Loucy (cell line): ENCODE measurements at regions not wholly inside any gene's neighbourhood (a gene's known extent, or its start where the extent isn't known, plus 50 kb on each side); places are given as distances from the start of the nearest gene placed in this dataset.

Experiments
- H2AFZ ChIP-seq: fragments of 200-600 bp; sonication (generic); 2 replicates; pipeline ENCODE4 v1.6.0; 2016; ENCODE audit warnings: antibody characterized with exemption, mild to moderate bottlenecking, low read length, moderate library complexity
- H3F3A ChIP-seq: fragments of 200-600 bp; 2 replicates; pipeline ENCODE4 v1.6.0; 2016; ENCODE audit warnings: antibody characterized with exemption, low read depth, mild to moderate bottlenecking
- H3K27me3 ChIP-seq: fragments of 200-600 bp; sonication (generic); 2 replicates; pipeline ENCODE4 v1.6.1; 2014; ENCODE audit warnings: low read length, mild to moderate bottlenecking; ENCODE audit not compliant: insufficient read depth, poor library complexity, severe bottlenecking
- H3K36me3 ChIP-seq: fragments of 200-600 bp; sonication (generic); 2 replicates; pipeline ENCODE4 v1.6.1; 2016; ENCODE audit warnings: low read length; ENCODE audit not compliant: insufficient read depth
- H3K4me1 ChIP-seq: fragments of 200-600 bp; sonication (generic); 2 replicates; pipeline ENCODE4 v1.5.1; 2014; ENCODE audit warnings: low read length, mild to moderate bottlenecking; ENCODE audit not compliant: insufficient read depth, poor library complexity, severe bottlenecking
- H3K4me2 ChIP-seq: fragments of 200-600 bp; sonication (generic); 2 replicates; pipeline ENCODE4 v1.6.0; 2014; ENCODE audit warnings: antibody characterized with exemption, low read length, low read depth, mild to moderate bottlenecking; ENCODE audit not compliant: poor library complexity, severe bottlenecking
- H3K4me3 ChIP-seq: fragments of 200-600 bp; sonication (generic); 2 replicates; pipeline ENCODE4 v1.5.1; 2014; ENCODE audit warnings: low read length, mild to moderate bottlenecking, mixed read lengths; ENCODE audit not compliant: poor library complexity, severe bottlenecking
- H3K79me2 ChIP-seq: fragments of 200-600 bp; sonication (generic); 2 replicates; pipeline ENCODE4 v1.6.1; 2014; ENCODE audit warnings: low read length; ENCODE audit not compliant: insufficient read depth
- H3K9ac ChIP-seq: fragments of 200-600 bp; sonication (generic); 2 replicates; pipeline ENCODE4 v1.6.0; 2014; ENCODE audit warnings: mild to moderate bottlenecking, low read depth, low read length, moderate library complexity; ENCODE audit not compliant: poor library complexity, severe bottlenecking
- H3K9me2 ChIP-seq: fragments of 200-600 bp; sonication (generic); replicated peaks from 2 replicates; pipeline ENCODE4 v1.6.1; 2016; ENCODE audit warnings: low read depth, low read length, mixed read lengths
- H3K9me3 ChIP-seq: fragments of 200-600 bp; sonication (generic); 2 replicates; pipeline ENCODE4 v1.6.1; 2014; ENCODE audit warnings: mild to moderate bottlenecking, antibody characterized with exemption, low read length, low read depth; ENCODE audit not compliant: insufficient read depth
- H4K20me1 ChIP-seq: fragments of 200-600 bp; sonication (generic); 2 replicates; pipeline ENCODE4 v1.6.0; 2014; ENCODE audit warnings: antibody characterized with exemption, low read length, mild to moderate bottlenecking; ENCODE audit not compliant: insufficient read depth, poor library complexity, severe bottlenecking
- EZH2phosphoT487 ChIP-seq: fragments of 200-600 bp; IDR thresholded peaks from 2 replicates; pipeline ENCODE4 v1.6.1; 2018; ENCODE audit warnings: antibody characterized with exemption, mild to moderate bottlenecking, moderate library complexity, borderline replicate concordance
- TF ChIP-seq, protein P1 (sequence below): fragments of 200-600 bp; sonication (generic); conservative IDR thresholded peaks from 2 replicates; pipeline ENCODE4 v1.5.1; 2014; ENCODE audit warnings: mild to moderate bottlenecking, antibody characterized with exemption, low read length

- H3K4me2 ChIP-seq: no peak overlapping the region
- H3K36me3 ChIP-seq: no peaks in the 10 kb centered on the region
- no peak overlapping the region for H2AFZ ChIP-seq
- H3K27me3 ChIP-seq: no peaks in the 10 kb centered on the region
- TF ChIP-seq, protein P1, sequence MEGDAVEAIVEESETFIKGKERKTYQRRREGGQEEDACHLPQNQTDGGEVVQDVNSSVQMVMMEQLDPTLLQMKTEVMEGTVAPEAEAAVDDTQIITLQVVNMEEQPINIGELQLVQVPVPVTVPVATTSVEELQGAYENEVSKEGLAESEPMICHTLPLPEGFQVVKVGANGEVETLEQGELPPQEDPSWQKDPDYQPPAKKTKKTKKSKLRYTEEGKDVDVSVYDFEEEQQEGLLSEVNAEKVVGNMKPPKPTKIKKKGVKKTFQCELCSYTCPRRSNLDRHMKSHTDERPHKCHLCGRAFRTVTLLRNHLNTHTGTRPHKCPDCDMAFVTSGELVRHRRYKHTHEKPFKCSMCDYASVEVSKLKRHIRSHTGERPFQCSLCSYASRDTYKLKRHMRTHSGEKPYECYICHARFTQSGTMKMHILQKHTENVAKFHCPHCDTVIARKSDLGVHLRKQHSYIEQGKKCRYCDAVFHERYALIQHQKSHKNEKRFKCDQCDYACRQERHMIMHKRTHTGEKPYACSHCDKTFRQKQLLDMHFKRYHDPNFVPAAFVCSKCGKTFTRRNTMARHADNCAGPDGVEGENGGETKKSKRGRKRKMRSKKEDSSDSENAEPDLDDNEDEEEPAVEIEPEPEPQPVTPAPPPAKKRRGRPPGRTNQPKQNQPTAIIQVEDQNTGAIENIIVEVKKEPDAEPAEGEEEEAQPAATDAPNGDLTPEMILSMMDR: 0 out of 2 replicates have a peak, but pooled peaks have one; percentile 15
- no peak for TF ChIP-seq EZH2phosphoT487
- H3K9me3 ChIP-seq: no peaks in the 10 kb centered on the region
- no peak overlapping the region for H3K4me3 ChIP-seq
- no peaks in the 10 kb centered on the region for H3K9me2 ChIP-seq
- no peaks in the 10 kb centered on the region for H3F3A ChIP-seq
- H3K9ac ChIP-seq: no peak overlapping the region
- peaks cover 5% of the 10 kb centered on the region for H3K4me1 ChIP-seq
- H4K20me1 ChIP-seq: no peaks in the 10 kb centered on the region
- no peaks in the 10 kb centered on the region for H3K79me2 ChIP-seq
Measured at GRCh38 chr1:57761628-57762027, 337.8 kb upstream of the DAB1 start.

GRCh38 chr1:57752843-57753242, 329.0 kb upstream of the DAB1 start:
- Histone ChIP-seq H3K36me3 (no peaks in the 10 kb centered on the region), H2AFZ (no peak overlapping the region), H3K4me2 (no peak overlapping the region), H3K9ac (no peak overlapping the region), H3K9me3 (no peaks in the 10 kb centered on the region), H4K20me1 (no peaks in the 10 kb centered on the region), H3F3A (no peaks in the 10 kb centered on the region), H3K4me1 (peaks cover 7% of the 10 kb centered on the region), H3K4me3 (no peak overlapping the region), H3K9me2 (no peaks in the 10 kb centered on the region), H3K27me3 (no peaks in the 10 kb centered on the region), H3K79me2 (no peaks in the 10 kb centered on the region)
- TF ChIP-seq, protein P1: no peak
- TF ChIP-seq EZH2phosphoT487: no peak

DNA sequence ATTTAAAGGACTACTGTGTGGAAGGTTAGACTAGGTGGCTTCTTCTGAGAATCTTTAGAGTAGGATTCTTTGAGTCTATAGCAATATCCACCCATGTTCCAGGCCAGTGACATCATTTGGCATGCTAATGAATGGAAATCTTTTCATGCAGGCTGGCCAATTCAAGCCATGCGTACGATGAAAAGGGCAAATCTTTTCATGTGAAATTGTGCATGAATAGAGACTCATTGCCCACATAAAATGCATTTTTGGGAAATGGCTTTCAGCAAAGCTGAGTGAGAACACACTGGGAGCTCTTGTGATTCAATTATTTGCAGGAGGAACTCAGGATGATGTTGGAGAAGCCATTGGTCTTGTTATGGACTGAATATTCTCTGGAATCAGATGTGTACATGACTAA, 324.9 kb upstream of the DAB1 start:
- Histone ChIP-seq H3K36me3 (no peaks in the 10 kb centered on the region), H3K9ac (no peak overlapping the region), H4K20me1 (no peaks in the 10 kb centered on the region), H3K79me2 (no peaks in the 10 kb centered on the region), H2AFZ (no peak overlapping the region), H3K4me2 (no peak overlapping the region), H3K9me2 (no peaks in the 10 kb centered on the region), H3K27me3 (no peaks in the 10 kb centered on the region), H3K9me3 (no peaks in the 10 kb centered on the region), H3K4me1 (peaks cover 8% of the 10 kb centered on the region), H3K4me3 (no peak overlapping the region), H3F3A (no peaks in the 10 kb centered on the region)
- TF ChIP-seq EZH2phosphoT487: no peak
- TF ChIP-seq, protein P1: no peak
